Brain microvascular endothelial cell (primary cell): ENCODE measurements at regions not wholly inside any gene's neighbourhood (a gene's known extent, or its start where the extent isn't known, plus 50 kb on each side); places are given as distances from the start of the nearest gene placed in this dataset.

ENCODE experiments used
- DNase-seq: peaks from one replicate; pipeline ENCODE4 v3.0.0-alpha.2; 2020
- H3K27ac ChIP-seq: fragments of 250-450 bp; sonication (Bioruptor Pico); 2 replicates; pipeline ENCODE4 v1.5.1; 2020; ENCODE audit warnings: mild to moderate bottlenecking, moderate library complexity
- H3K27me3 ChIP-seq: fragments of 250-450 bp; sonication (Bioruptor Pico); replicated peaks from 2 replicates; pipeline ENCODE4 v1.5.1; 2020; ENCODE audit warnings: mild to moderate bottlenecking
- H3K36me3 ChIP-seq: fragments of 250-450 bp; sonication (Bioruptor Pico); replicated peaks from 2 replicates; pipeline ENCODE4 v1.5.1; 2020; ENCODE audit warnings: mild to moderate bottlenecking
- H3K4me3 ChIP-seq: 2 replicates; pipeline ENCODE4 v1.5.1; 2011; ENCODE audit warnings: low read depth, mild to moderate bottlenecking, control low read depth, low read length, moderate library complexity
- CTCF ChIP-seq: IDR thresholded peaks from 2 replicates; pipeline ENCODE4 v1.5.1; 2011; ENCODE audit warnings: low read depth, mild to moderate bottlenecking, moderate library complexity, low read length, control low read depth, inconsistent platforms; ENCODE audit errors: missing control alignments
- in situ Hi-C: cut with HindIII; loops from 2 replicates; pipeline ENCODE4 v1.10.0; 2017; ENCODE audit warnings: low sequenced_read_pairs, low pct_ligation_motif_present

GRCh38 chr13:74682746-74683145 lies 548.5 kb upstream of the KLF12 start:
- no peak overlapping the region for H3K27ac ChIP-seq
- DNase-seq, result no peak
- in situ Hi-C loops, result no loop called here
- H3K4me3 ChIP-seq, result no peak overlapping the region
- no peaks in the 10 kb centered on the region for H3K27me3 ChIP-seq
- no peak for TF ChIP-seq CTCF
- no peaks in the 10 kb centered on the region for H3K36me3 ChIP-seq

- no peak for DNase-seq
- in situ Hi-C loops, result no loop called here
- Histone ChIP-seq H3K27ac (no peak overlapping the region), H3K27me3 (no peaks in the 10 kb centered on the region), H3K36me3 (no peaks in the 10 kb centered on the region), H3K4me3 (no peak overlapping the region)
- TF ChIP-seq CTCF, result no peak
These were observed 547.7 kb upstream of the KLF12 start for GRCh38 chr13:74681891-74682290.

- in situ Hi-C loops, result no loop called here
- Histone ChIP-seq H3K36me3 (no peaks in the 10 kb centered on the region), H3K27me3 (no peaks in the 10 kb centered on the region), H3K4me3 (no peak overlapping the region), H3K27ac (no peak overlapping the region)
- DNase-seq, result no peak
- TF ChIP-seq CTCF, result no peak
These were observed 544.2 kb upstream of the KLF12 start for GRCh38 chr13:74678308-74678965.

- DNase-seq, result no peak
- no peak overlapping the region for H3K4me3 ChIP-seq
- no peak for TF ChIP-seq CTCF
- in situ Hi-C loops, result no loop called here
- no peaks in the 10 kb centered on the region for H3K27me3 ChIP-seq
- H3K36me3 ChIP-seq, result no peaks in the 10 kb centered on the region
- no peak overlapping the region for H3K27ac ChIP-seq
These were observed 541.8 kb upstream of the KLF12 start for GRCh38 chr13:74675972-74676371.

- Histone ChIP-seq H3K27ac (no peak overlapping the region), H3K36me3 (no peaks in the 10 kb centered on the region), H3K27me3 (no peaks in the 10 kb centered on the region), H3K4me3 (no peak overlapping the region)
- TF ChIP-seq CTCF, result no peak
- in situ Hi-C loops, result no loop called here
- DNase-seq, result no peak
These were observed 541.0 kb upstream of the KLF12 start for GRCh38 chr13:74675182-74675581.

GRCh38 chr13:74674720-74675119 lies 540.5 kb upstream of the KLF12 start:
- no peak for DNase-seq
- in situ Hi-C loops, result no loop called here
- H3K36me3 ChIP-seq, result no peaks in the 10 kb centered on the region
- H3K27ac ChIP-seq, result no peak overlapping the region
- no peaks in the 10 kb centered on the region for H3K27me3 ChIP-seq
- H3K4me3 ChIP-seq, result no peak overlapping the region
- TF ChIP-seq CTCF, result no peak
